ENCODE measurements at regions not wholly inside any gene's neighbourhood (a gene's known extent, or its start where the extent isn't known, plus 50 kb on each side); places are given as distances from the start of the nearest gene placed in this dataset.

DNA sequence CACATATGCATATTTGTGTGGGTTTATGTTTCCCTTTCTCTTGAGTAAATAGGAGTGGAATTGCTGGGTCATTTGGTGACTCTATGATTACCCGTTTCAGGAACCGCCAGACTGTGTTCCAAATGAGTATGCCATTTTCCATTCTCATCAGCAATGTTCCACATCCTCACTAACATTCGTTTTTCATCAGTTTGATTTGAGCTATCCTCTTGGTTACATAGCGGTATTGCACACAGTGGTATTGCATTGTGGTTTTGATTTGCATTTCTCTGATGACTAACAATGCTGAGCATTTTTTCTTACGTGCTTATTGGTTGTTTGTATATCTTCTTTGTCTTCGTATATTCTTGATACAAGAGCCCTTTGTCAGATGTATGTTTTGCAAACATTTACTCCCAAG lies 218.0 kb upstream of the AMOT start:
- Histone ChIP-seq H3K27ac (no peak overlapping the region), H3K4me3 (no peak overlapping the region), H3K27me3 (no peaks in the 10 kb centered on the region), H3K36me3 (no peaks in the 10 kb centered on the region), H3K4me1 (no peaks in the 10 kb centered on the region), H3K9me3 (no peaks in the 10 kb centered on the region)
- DNase-seq (ENCODE audit: low spot score in 2 of 2), result no peak
- TF ChIP-seq CTCF (IDR thresholded peaks at IDR 0.05) (no peak), POLR2A (IDR thresholded peaks at IDR 0.05) (no peak), EP300 (IDR thresholded peaks at IDR 0.05) (no peak), POLR2AphosphoS5 (IDR thresholded peaks at IDR 0.05) (no peak)
- 79% methylated on average over 6 of the region's 6 CpGs for WGBS

DNA sequence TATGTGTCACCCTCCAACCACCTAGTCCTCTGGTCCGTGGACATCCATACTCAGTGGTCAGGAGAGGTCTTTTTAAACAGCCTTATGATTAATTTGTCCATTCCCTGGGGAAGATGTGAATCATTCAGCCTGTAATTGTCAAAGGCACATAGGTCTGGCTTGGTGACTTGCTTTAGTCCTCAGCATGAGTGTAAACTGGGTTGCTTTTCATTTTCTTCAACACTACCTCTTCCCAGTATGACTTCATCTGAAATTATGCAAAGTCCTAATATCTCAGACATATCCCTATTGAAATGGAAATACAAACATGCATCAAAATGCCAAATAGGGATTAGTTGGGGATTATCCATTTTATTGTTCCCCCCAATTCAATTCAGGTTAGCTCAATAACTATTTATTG lies 208.3 kb upstream of the AMOT start:
- no peak for TF ChIP-seq EP300 (IDR thresholded peaks at IDR 0.05)
- TF ChIP-seq POLR2AphosphoS5 (IDR thresholded peaks at IDR 0.05), result no peak
- no peak for TF ChIP-seq POLR2A (IDR thresholded peaks at IDR 0.05)
- TF ChIP-seq CTCF (IDR thresholded peaks at IDR 0.05), result no peak

GRCh38 chrX:113048480-113048879 lies 207.8 kb upstream of the AMOT start:
- TF ChIP-seq CTCF (IDR thresholded peaks at IDR 0.05) (no peak), EP300 (IDR thresholded peaks at IDR 0.05) (no peak), POLR2AphosphoS5 (IDR thresholded peaks at IDR 0.05) (no peak), POLR2A (IDR thresholded peaks at IDR 0.05) (no peak)
- no peak overlapping the region for H3K27ac ChIP-seq
- H3K9me3 ChIP-seq, result no peaks in the 10 kb centered on the region
- H3K36me3 ChIP-seq, result no peaks in the 10 kb centered on the region
- 63% methylated on average over 2 of the region's 2 CpGs for WGBS
- H3K27me3 ChIP-seq, result no peaks in the 10 kb centered on the region
- no peak for DNase-seq (ENCODE audit: low spot score in 2 of 2)
- no peaks in the 10 kb centered on the region for H3K4me1 ChIP-seq
- no peak overlapping the region for H3K4me3 ChIP-seq

More for the DNA sequence above, 208.3 kb upstream of the AMOT start:
- Histone ChIP-seq H3K27ac (no peak overlapping the region), H3K36me3 (no peaks in the 10 kb centered on the region), H3K9me3 (no peaks in the 10 kb centered on the region), H3K27me3 (no peaks in the 10 kb centered on the region), H3K4me1 (no peaks in the 10 kb centered on the region), H3K4me3 (no peak overlapping the region)
- 50% methylated on average over 1 of the region's 1 CpG for WGBS
- no peak for DNase-seq (ENCODE audit: low spot score in 2 of 2)

- H3K36me3 ChIP-seq, result no peaks in the 10 kb centered on the region
- no peak for TF ChIP-seq POLR2AphosphoS5 (IDR thresholded peaks at IDR 0.05)
- no peak for TF ChIP-seq POLR2A (IDR thresholded peaks at IDR 0.05)
- TF ChIP-seq EP300 (IDR thresholded peaks at IDR 0.05), result no peak
- no peak for TF ChIP-seq CTCF (IDR thresholded peaks at IDR 0.05)
- H3K27ac ChIP-seq, result no peak overlapping the region
- H3K9me3 ChIP-seq, result no peaks in the 10 kb centered on the region
- no peaks in the 10 kb centered on the region for H3K27me3 ChIP-seq
- DNase-seq (ENCODE audit: low spot score in 2 of 2), result no peak
- 56% methylated on average over 3 of the region's 3 CpGs for WGBS
- no peaks in the 10 kb centered on the region for H3K4me1 ChIP-seq
- H3K4me3 ChIP-seq, result no peak overlapping the region
Observed at GRCh38 chrX:113033966-113034680, 193.5 kb upstream of the AMOT start.

- no peak for DNase-seq (ENCODE audit: low spot score in 2 of 2)
- TF ChIP-seq POLR2A (IDR thresholded peaks at IDR 0.05), result no peak
- no peak for TF ChIP-seq CTCF (IDR thresholded peaks at IDR 0.05)
- TF ChIP-seq POLR2AphosphoS5 (IDR thresholded peaks at IDR 0.05), result no peak
- no peak for TF ChIP-seq EP300 (IDR thresholded peaks at IDR 0.05)
- Histone ChIP-seq H3K27ac (no peak overlapping the region), H3K36me3 (no peaks in the 10 kb centered on the region), H3K27me3 (no peaks in the 10 kb centered on the region), H3K4me1 (no peaks in the 10 kb centered on the region), H3K9me3 (no peaks in the 10 kb centered on the region), H3K4me3 (no peak overlapping the region)
Observed at GRCh38 chrX:113019958-113020357, 179.3 kb upstream of the AMOT start.
